ENCODE measurements at regions not wholly inside any gene's neighbourhood (a gene's known extent, or its start where the extent isn't known, plus 50 kb on each side); places are given as distances from the start of the nearest gene placed in this dataset.

DNA sequence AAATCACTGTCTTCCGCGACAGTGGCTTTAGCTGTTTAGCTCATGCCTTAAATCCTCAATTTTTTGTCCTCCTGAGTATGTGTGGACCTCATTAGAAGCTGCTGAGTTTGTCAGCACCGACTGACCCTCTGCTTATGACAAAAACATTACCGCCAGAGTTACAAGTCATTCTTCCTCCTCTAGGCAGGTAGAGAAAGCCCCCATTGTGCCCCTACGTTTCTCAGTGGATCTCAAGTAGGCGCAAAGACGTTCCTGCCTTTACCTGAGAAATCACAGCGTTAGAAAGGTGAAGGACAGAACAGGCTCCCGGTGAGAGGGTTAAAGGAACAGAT lies 227.3 kb upstream of the PDE10A start:
- H3K36me3 ChIP-seq: no peaks in the 10 kb centered on the region
- no peaks in the 10 kb centered on the region for H3K27me3 ChIP-seq (replicated peaks; ENCODE audit: insufficient read depth)
- no peak for TF ChIP-seq CTCF (IDR thresholded peaks at IDR 0.05)
- no peak for DNase-seq (ENCODE audit: low spot score)
- H3K27ac ChIP-seq: no peak overlapping the region
- no peak overlapping the region for H3K4me3 ChIP-seq
- ATAC-seq (ENCODE audit: insufficient number of reproducible peaks, low FRiP score, low read depth): no peak
- no peaks in the 10 kb centered on the region for H3K9me3 ChIP-seq
- H3K4me1 ChIP-seq (ENCODE audit: control insufficient read depth in 1 of 2, low read depth in 2 of 2): no peaks in the 10 kb centered on the region

DNA sequence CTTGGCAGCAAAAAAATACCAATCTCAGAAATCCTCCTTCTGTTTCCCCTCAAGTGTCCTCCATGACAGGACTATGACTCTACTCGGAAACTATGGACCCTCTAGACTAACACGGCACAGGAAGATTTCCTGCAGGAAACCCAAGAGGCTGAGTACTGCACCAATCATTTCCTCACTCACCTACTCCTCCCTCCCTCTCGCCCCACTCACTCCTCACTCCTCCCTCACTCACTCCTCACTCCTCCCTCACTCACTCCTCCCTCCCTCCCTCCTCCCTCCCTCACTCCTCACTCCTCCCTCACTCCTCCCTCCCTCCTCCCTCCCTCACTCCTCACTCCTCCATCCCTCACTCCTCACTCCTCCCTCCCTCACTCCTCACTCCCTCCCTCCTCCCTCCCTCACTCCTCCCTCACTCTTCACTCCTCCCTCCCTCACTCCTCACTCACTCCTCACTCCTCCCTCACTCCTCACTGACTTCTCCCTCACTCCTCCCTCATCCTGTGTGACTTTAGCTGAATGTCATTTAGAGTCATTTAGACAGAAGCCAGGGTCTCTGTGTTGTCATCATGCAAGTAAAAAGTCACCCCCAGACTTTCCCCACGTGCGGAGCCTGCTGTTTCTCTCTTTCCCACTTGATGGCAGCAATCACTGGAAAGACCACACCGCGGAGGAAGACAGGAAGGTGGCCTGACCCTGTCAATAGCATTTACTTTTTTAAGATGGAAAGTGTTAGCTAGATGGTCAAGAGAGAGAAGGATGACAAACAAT lies 226.8 kb upstream of the PDE10A start:
- no peak overlapping the region for H3K4me3 ChIP-seq
- no peaks in the 10 kb centered on the region for H3K9me3 ChIP-seq
- no peaks in the 10 kb centered on the region for H3K36me3 ChIP-seq
- H3K27ac ChIP-seq: no peak overlapping the region
- H3K4me1 ChIP-seq (ENCODE audit: control insufficient read depth in 1 of 2, low read depth in 2 of 2): no peaks in the 10 kb centered on the region
- DNase-seq (ENCODE audit: low spot score): no peak
- no peak for TF ChIP-seq CTCF (IDR thresholded peaks at IDR 0.05)
- H3K27me3 ChIP-seq (replicated peaks; ENCODE audit: insufficient read depth): no peaks in the 10 kb centered on the region
- ATAC-seq (ENCODE audit: insufficient number of reproducible peaks, low FRiP score, low read depth): no peak

DNA sequence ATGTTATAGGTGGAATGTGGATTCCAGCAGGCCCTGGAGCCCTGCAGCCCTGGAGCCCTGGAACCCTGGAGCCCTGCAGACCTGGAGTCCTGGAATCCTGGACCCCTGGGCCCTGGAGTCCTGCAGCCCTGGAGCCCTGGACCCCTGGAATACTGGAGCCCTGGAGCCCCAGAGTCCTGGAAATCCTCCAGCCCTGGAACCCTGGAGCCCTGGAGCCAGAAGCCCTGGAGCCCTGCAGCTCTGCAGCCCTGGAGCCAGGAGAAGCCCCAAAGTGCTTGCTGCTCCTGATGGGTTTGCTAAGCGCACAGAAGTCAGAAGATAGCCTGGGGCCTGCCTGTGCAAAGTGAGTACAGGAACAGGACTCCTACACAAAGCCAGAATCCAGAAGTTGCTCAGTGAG lies 223.1 kb upstream of the PDE10A start:
- no peak for DNase-seq (ENCODE audit: low spot score)
- Histone ChIP-seq H3K4me3 (no peak overlapping the region), H3K4me1 (ENCODE audit: control insufficient read depth in 1 of 2, low read depth in 2 of 2) (no peaks in the 10 kb centered on the region), H3K9me3 (no peaks in the 10 kb centered on the region), H3K27me3 (replicated peaks; ENCODE audit: insufficient read depth) (no peaks in the 10 kb centered on the region), H3K36me3 (no peaks in the 10 kb centered on the region), H3K27ac (no peak overlapping the region)
- no peak for ATAC-seq (ENCODE audit: insufficient number of reproducible peaks, low FRiP score, low read depth)
- TF ChIP-seq CTCF (IDR thresholded peaks at IDR 0.05): no peak

DNA sequence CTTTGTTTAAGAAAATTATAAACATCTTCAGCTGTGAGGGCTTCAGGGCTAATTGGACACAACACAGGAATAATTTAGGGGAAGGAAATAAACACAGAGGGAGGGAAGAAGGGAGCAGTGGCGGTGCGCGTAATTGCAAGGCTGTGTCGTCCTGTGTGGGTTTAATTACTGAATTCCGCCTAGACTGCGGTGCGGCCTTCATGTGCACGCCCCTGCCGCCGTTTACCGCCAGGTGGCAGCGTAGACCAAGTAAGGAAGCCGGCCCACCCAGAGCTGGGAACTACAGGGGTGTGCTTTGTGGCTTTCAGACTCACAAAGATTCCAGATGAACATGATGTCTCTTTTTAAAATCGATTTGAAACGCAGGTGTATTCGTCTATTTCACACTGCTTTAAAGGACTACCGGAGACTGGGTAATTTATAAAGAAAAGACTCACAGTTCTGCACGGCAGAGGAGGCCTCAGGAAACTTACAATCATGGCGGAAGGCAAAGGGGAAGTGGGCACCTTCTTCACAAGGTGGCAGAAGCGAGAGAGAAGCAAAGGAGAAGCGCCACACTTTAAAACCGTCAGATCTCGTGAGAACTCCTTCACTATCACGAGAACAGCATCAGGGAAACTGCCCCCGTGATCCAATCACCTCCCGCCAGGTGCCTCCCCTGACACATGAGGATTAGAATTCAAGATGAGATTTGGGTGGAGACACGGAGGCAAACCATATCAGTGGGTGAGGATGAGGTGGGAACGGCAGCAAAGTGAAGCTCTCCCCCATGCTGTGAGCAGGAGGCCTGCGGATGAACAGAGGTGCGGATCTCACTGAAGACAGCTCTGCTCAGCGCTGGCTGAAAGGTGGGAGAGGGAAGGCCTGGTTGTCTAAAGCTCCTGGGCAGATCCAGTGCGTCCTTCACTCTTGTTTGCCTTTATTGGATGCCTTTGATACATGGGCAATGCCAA lies 222.0 kb upstream of the PDE10A start:
- Histone ChIP-seq H3K27me3 (replicated peaks; ENCODE audit: insufficient read depth) (no peaks in the 10 kb centered on the region), H3K4me1 (ENCODE audit: control insufficient read depth in 1 of 2, low read depth in 2 of 2) (no peaks in the 10 kb centered on the region), H3K9me3 (no peaks in the 10 kb centered on the region), H3K36me3 (no peaks in the 10 kb centered on the region), H3K27ac (no peak overlapping the region), H3K4me3 (no peak overlapping the region)
- DNase-seq (ENCODE audit: low spot score) (no peak), ATAC-seq (ENCODE audit: insufficient number of reproducible peaks, low FRiP score, low read depth) (peak; percentile 45)
- TF ChIP-seq CTCF (IDR thresholded peaks at IDR 0.05): peak; percentile 70

GRCh38 chr6:165883851-165884640 lies 221.0 kb upstream of the PDE10A start:
- H3K27me3 ChIP-seq (replicated peaks; ENCODE audit: insufficient read depth): no peaks in the 10 kb centered on the region
- ATAC-seq (ENCODE audit: insufficient number of reproducible peaks, low FRiP score, low read depth) (no peak), DNase-seq (ENCODE audit: low spot score) (no peak)
- no peak for TF ChIP-seq CTCF (IDR thresholded peaks at IDR 0.05)
- no peaks in the 10 kb centered on the region for H3K9me3 ChIP-seq
- no peak overlapping the region for H3K27ac ChIP-seq
- H3K4me3 ChIP-seq: no peak overlapping the region
- no peaks in the 10 kb centered on the region for H3K4me1 ChIP-seq (ENCODE audit: control insufficient read depth in 1 of 2, low read depth in 2 of 2)
- H3K36me3 ChIP-seq: no peaks in the 10 kb centered on the region

All from thoracic aorta (tissue), 2 donors.